ENCODE measurements at regions not wholly inside any gene's neighbourhood (a gene's known extent, or its start where the extent isn't known, plus 50 kb on each side); places are given as distances from the start of the nearest gene placed in this dataset.

- no peak overlapping the region for H3K27ac Mint-ChIP-seq (ENCODE audit: unreplicated experiment)
- H3K4me1 Mint-ChIP-seq (ENCODE audit: low read depth, unreplicated experiment): no peaks in the 10 kb centered on the region
- no peak overlapping the region for H3K4me3 Mint-ChIP-seq (ENCODE audit: low read depth, unreplicated experiment)
- CTCF ChIA-PET: no interaction called here
- BruUV-seq (replicated peaks): no TSS peak
- DNase-seq: no peak
- TF ChIP-seq CTCF (IDR thresholded peaks at IDR 0.05; ENCODE audit: unreplicated experiment): no peak
- H3K36me3 Mint-ChIP-seq (ENCODE audit: insufficient read depth, unreplicated experiment): peaks cover 4% of the 10 kb centered on the region
- no peaks in the 10 kb centered on the region for H3K27me3 Mint-ChIP-seq (ENCODE audit: unreplicated experiment)
- H3K9me3 Mint-ChIP-seq (ENCODE audit: low read depth, unreplicated experiment): peaks cover 18% of the 10 kb centered on the region
- intact Hi-C loops (cut with micrococcal nuclease; ENCODE audit: unreplicated experiment): no loop called here
Measured at GRCh38 chr5:27266184-27266583, 227.8 kb upstream of the CDH9 start.

- CTCF ChIA-PET: no interaction called here
- DNase-seq: no peak
- intact Hi-C loops (cut with micrococcal nuclease; ENCODE audit: unreplicated experiment): no loop called here
- Mint-ChIP-seq H3K4me1 (ENCODE audit: low read depth, unreplicated experiment) (no peaks in the 10 kb centered on the region), H3K4me3 (ENCODE audit: low read depth, unreplicated experiment) (no peak overlapping the region), H3K27me3 (ENCODE audit: unreplicated experiment) (no peaks in the 10 kb centered on the region), H3K27ac (ENCODE audit: unreplicated experiment) (no peak overlapping the region), H3K36me3 (ENCODE audit: insufficient read depth, unreplicated experiment) (no peaks in the 10 kb centered on the region), H3K9me3 (ENCODE audit: low read depth, unreplicated experiment) (peaks cover 15% of the 10 kb centered on the region)
- no peak for TF ChIP-seq CTCF (IDR thresholded peaks at IDR 0.05; ENCODE audit: unreplicated experiment)
- BruUV-seq (replicated peaks): no TSS peak
Measured at GRCh38 chr5:27257696-27258095, 219.3 kb upstream of the CDH9 start.

- CTCF ChIA-PET: no interaction called here
- Mint-ChIP-seq H3K4me1 (ENCODE audit: low read depth, unreplicated experiment) (no peaks in the 10 kb centered on the region), H3K36me3 (ENCODE audit: insufficient read depth, unreplicated experiment) (no peaks in the 10 kb centered on the region), H3K27me3 (ENCODE audit: unreplicated experiment) (no peaks in the 10 kb centered on the region), H3K9me3 (ENCODE audit: low read depth, unreplicated experiment) (peaks cover 6% of the 10 kb centered on the region), H3K4me3 (ENCODE audit: low read depth, unreplicated experiment) (no peak overlapping the region), H3K27ac (ENCODE audit: unreplicated experiment) (no peak overlapping the region)
- no TSS peak for BruUV-seq (replicated peaks)
- no peak for DNase-seq
- TF ChIP-seq CTCF (IDR thresholded peaks at IDR 0.05; ENCODE audit: unreplicated experiment): no peak
- intact Hi-C loops (cut with micrococcal nuclease; ENCODE audit: unreplicated experiment): no loop called here
Measured at GRCh38 chr5:27252911-27253310, 214.5 kb upstream of the CDH9 start.

GRCh38 chr5:27242258-27242626 is 203.9 kb upstream of the CDH9 start:
- peaks cover 9% of the 10 kb centered on the region for H3K4me1 Mint-ChIP-seq (ENCODE audit: low read depth, unreplicated experiment)
- no TSS peak for BruUV-seq (replicated peaks)
- no peak overlapping the region for H3K27ac Mint-ChIP-seq (ENCODE audit: unreplicated experiment)
- H3K36me3 Mint-ChIP-seq (ENCODE audit: insufficient read depth, unreplicated experiment): no peaks in the 10 kb centered on the region
- H3K27me3 Mint-ChIP-seq (ENCODE audit: unreplicated experiment): no peaks in the 10 kb centered on the region
- no peak for DNase-seq
- no peak overlapping the region for H3K4me3 Mint-ChIP-seq (ENCODE audit: low read depth, unreplicated experiment)
- intact Hi-C loops (cut with micrococcal nuclease; ENCODE audit: unreplicated experiment): no loop called here
- no peak for TF ChIP-seq CTCF (IDR thresholded peaks at IDR 0.05; ENCODE audit: unreplicated experiment)
- CTCF ChIA-PET: no interaction called here
- H3K9me3 Mint-ChIP-seq (ENCODE audit: low read depth, unreplicated experiment): peaks cover 3% of the 10 kb centered on the region
